Stimulated activated CD8-positive, alpha-beta memory T cell treated with anti-CD3 and anti-CD28 coated beads, Interleukin-7, amount 100 ng/mL, for 48 hours (primary cell): ENCODE measurements at regions not wholly inside any gene's neighbourhood (a gene's known extent, or its start where the extent isn't known, plus 50 kb on each side); places are given as distances from the start of the nearest gene placed in this dataset.

Source experiments
- DNase-seq, 2 donors: peaks; one replicate each; pipeline ENCODE4 v3.0.0-alpha.2; 2020; ENCODE audit warnings: low read depth in 1 of 2; ENCODE audit errors: extremely low read depth in 1 of 2

GRCh38 chr2:5950736-5951135 lies 258.6 kb downstream of the SOX11 start:
- no peak for DNase-seq

GRCh38 chr2:5951471-5951870 lies 259.3 kb downstream of the SOX11 start:
- DNase-seq = no peak

GRCh38 chr2:5953525-5953924 lies 261.3 kb downstream of the SOX11 start:
- DNase-seq = no peak

- no peak for DNase-seq
These were observed 262.3 kb downstream of the SOX11 start for GRCh38 chr2:5954509-5954908.

DNA sequence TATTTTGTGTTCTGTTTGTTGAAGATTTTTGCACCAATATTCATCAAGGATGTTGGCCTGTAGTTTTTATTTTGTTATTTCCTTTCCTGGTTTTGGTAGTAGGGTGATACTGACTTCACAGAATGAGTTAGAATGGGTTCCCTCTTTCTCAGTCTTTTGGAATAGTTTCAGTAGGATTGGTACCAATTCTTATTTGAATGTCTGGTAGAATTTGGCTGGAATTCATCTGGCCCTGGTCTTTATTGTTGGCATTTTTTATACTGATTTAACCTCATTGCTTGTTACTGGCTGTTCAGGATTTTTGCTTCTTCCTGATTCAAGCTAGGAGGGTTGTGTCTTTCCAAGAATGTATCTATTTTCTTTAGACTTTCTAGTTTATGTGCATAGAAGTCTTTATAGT lies 263.7 kb downstream of the SOX11 start:
- no peak for DNase-seq

DNA sequence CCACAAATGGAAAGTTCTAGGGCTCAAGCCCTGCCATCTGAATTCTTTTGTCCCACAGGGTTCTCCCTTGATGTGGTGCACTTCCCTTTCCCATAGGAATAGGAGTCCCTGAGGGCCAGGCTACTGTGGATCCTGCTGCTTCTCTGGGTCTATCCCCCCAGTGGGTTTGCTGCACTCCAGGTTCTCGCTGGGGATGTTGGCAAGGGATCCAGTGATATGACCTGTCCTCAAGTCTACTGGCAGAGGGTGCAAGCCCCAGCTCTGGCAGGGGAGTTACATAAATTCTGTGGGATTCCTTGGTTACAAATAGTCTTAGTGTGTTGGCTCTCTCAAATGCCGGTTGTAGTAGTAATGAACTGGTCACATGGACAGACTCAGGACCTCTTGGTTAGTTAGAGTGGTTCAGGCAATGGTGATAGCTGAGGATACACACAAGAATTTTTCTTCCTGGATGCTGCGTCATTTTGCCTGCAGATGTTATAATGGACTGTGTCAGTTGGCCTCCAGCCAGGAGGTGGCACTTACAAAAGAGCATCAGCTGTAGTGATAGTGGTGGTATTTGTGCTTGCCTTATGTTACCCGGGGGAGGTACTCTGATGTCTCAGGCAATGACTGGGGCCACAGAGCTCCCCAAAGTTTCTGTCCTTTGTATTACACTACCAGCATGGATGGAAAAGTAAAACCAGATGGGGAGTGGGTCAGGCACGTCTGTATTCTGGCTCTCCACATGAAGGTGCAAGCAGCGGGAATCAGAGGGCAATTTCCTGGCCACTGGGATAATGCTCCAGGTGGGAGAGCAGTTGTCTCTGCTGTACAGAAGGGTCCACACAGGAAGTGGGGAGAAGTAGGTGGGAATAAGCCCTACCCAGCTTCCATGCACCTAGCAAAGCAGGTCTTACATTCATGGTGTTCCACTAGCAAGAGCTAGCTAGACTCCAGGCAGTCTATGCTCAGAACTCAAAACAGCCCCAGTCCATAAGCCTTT lies 267.9 kb downstream of the SOX11 start:
- DNase-seq = no peak

- DNase-seq = no peak
These were observed 275.3 kb downstream of the SOX11 start for GRCh38 chr2:5967506-5967905.

- DNase-seq = no peak
These were observed 277.1 kb downstream of the SOX11 start for GRCh38 chr2:5969303-5969702.

DNA sequence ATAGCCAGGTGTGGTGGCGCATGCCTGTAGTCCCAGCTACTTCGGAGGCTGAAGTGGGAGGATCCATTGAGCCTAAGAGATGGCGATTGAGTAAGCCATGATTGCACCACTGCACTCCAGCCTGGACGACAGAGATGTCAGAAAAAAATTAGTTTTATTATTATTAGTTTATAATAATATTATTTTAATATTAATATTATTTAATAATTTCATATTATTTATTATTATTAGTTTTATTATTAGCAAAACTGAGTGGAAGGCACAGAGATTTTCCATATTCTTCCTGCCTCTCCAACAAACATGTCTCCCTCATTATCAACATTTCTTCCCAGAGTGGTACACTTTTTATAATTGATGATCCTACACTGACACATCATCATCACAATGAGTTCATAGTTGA lies 278.2 kb downstream of the SOX11 start:
- no peak for DNase-seq

GRCh38 chr2:5974477-5974876 lies 282.3 kb downstream of the SOX11 start:
- no peak for DNase-seq

DNA sequence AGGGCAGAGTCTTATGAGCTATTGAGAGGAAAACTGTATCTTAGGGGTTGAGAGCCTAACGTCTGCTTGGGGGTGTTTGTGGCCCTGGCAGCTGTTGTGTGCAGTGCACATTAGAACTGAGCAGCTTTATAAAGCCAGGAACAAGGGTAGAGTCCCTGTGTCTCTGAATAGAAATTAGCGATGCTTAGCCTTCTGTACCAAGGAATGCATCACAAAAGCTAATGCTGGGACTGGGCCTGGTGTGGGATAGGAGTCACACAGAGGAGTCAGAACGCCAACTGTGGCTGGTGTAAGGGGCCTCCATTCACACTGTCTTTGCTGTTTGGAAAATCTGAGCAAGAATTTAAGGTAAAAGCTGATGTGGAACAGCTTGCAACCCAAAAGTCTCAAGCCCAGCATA lies 283.2 kb downstream of the SOX11 start:
- DNase-seq = no peak

- no peak for DNase-seq
These were observed 284.4 kb downstream of the SOX11 start for GRCh38 chr2:5976531-5977065.

DNA sequence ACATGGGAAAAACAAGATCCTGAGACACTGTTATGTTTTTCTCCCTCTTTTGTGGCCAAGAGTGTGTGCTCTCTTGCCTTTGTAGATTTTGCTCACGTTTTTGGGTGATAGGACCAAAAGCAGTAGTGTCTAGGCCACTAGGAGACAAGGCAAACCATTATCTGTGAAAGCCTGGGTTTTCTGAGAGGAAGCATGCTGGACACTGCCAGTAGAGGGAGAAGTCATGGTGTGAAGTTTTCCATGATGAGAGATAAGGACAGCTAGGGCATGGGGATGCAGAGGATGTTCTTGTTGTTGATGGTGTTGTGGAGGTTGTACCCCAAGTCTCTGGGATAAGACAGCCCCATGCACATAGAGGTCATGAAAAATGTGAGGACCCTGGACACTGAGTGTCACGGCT lies 285.3 kb downstream of the SOX11 start:
- no peak for DNase-seq

DNA sequence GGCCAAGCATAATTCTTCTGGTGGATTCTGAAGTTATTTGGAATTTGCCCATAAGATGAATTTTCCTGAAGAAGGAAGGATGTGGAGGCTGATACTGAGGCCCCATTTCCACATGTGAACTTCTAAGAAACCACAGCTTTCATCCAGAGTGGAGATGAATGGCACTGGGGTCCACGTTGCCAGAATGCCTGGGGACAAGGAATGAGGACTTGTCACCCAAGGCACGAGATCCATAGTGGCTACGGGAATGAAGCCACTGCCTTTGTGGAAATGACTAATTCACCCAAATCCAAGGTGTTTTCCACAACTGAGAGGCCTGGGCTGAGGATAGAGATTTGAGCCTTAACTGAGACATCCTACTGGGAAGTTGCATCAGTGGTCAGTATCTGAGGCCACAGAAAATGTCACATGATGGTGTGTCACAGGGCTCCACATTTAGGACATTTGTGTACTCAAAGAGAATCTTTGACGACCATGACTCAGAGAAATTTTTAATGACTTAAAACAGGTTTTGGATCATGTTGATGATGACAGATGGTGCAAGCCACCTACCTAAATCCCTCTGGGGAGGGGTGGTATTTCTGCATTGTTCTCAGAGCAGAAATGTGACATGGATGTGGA lies 286.1 kb downstream of the SOX11 start:
- DNase-seq = no peak

GRCh38 chr2:5980450-5981190 lies 288.4 kb downstream of the SOX11 start:
- DNase-seq = no peak

DNA sequence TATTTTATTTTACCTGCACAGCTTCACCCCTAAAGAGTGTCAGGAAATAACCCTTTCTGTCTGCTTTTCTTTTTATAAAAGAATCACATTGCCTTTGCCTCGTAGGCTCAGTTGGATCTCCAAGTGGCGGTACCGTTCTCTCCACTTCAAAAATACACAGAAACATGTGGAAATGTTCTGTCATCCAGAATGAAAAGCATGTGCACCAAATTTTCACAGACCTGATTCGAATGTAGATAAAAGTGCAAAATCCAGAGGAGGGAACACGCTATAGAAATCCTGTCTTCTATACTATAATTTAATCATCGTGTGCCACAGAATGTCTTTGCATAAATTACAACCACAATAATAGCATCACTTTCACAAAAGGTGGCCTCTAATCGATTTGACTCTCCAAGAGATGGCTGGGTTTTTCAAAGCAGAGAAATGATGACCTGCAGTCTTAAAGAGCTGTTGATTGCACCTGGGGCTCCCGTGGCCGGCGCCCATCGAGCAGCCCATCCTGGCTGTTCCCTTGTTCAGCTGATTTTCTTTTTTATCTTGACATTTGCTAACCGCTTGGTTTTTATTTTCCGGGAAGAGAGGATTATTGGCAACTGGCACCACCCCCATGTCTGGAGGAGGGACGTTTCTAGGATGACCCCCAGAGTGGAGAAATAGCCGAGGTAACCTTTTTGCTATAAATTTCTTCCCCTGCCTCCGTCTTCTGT lies 290.2 kb downstream of the SOX11 start:
- DNase-seq = no peak

DNA sequence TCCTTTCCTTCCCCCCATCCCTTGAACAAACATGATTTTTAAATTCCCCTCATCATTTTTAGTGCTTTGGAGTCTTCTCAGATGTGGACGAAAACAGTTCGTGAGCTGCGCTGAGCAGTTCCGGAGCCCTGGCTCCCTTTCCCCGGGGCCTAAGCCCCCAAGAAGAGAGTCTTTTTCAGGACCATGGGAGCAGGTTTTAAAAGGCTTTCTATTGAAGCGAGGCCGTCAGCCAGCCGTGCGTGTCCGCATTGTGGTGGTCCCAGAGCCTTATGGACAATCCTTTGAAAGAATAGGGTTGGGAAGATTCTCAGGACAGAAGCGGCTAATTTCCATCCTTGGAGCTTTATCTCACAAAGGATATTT lies 290.7 kb downstream of the SOX11 start:
- DNase-seq = no peak

- DNase-seq = no peak
These were observed 291.5 kb downstream of the SOX11 start for GRCh38 chr2:5983511-5984272.

DNA sequence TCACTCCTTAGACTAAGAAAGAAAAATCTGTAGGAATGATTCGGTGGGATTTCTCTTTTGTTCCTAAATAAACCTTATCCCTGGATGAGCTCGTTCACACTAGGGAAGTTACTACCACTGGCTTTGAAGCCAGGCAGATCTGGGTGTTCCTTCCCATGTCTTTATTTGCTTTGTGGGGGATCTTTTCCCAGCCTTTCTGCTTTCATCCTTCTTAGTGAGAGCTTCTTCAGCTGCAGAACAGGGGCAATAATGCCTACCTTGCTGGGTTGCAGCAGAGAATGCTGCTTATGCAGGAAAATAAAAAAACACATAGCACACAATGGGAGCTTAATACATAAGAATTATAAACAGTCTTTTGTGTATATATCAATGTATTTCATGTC lies 292.1 kb downstream of the SOX11 start:
- DNase-seq = no peak

- DNase-seq = no peak
These were observed 292.8 kb downstream of the SOX11 start for GRCh38 chr2:5984946-5985345.
